ENCODE measurements at regions not wholly inside any gene's neighbourhood (a gene's known extent, or its start where the extent isn't known, plus 50 kb on each side); places are given as distances from the start of the nearest gene placed in this dataset.

- H3K4me1 ChIP-seq (ENCODE audit: control insufficient read depth, extremely low read depth, insufficient read depth, low read length): no peaks in the 10 kb centered on the region
- no peaks in the 10 kb centered on the region for H3K9me3 ChIP-seq (ENCODE audit: control insufficient read depth, insufficient read depth, low read depth, low read length)
- H3K79me2 ChIP-seq (ENCODE audit: control insufficient read depth, insufficient read depth, low read length): no peaks in the 10 kb centered on the region
- H3K9ac ChIP-seq (ENCODE audit: insufficient read depth, low read length): no peak overlapping the region
- no peak overlapping the region for H3K4me3 ChIP-seq (replicated peaks in 1 of 4; ENCODE audit: control extremely low read depth in 1 of 4, insufficient read depth in 1 of 4, low read depth in 3 of 4, low read length in 4 of 4)
- H3K27me3 ChIP-seq (ENCODE audit: control insufficient read depth, insufficient read depth, low read length): no peaks in the 10 kb centered on the region
- H3K4me2 ChIP-seq (ENCODE audit: extremely low read depth, insufficient read depth, low read length): no peak overlapping the region
- H4K20me1 ChIP-seq (ENCODE audit: control insufficient read depth, extremely low read depth, insufficient read depth, low read length): no peaks in the 10 kb centered on the region
- H2AFZ ChIP-seq (ENCODE audit: low read length): no peak overlapping the region
- TF ChIP-seq CTCF (conservative IDR thresholded peaks at IDR 0.05 in 1 of 2, IDR thresholded peaks at IDR 0.05 in 1 of 2; ENCODE audit: low read depth in 1 of 2, low read length in 2 of 2) (no peak), EZH2 (IDR thresholded peaks at IDR 0.05; ENCODE audit: low read length, missing control alignments) (no peak)
- DNase-seq (ENCODE audit: low read depth in 2 of 2): no peak
- no peaks in the 10 kb centered on the region for H3K36me3 ChIP-seq (ENCODE audit: control insufficient read depth, insufficient read depth, low read length)
- H3K27ac ChIP-seq (ENCODE audit: insufficient read depth, low read length): no peak overlapping the region
These were observed 104.5 kb downstream of the NGF start for GRCh38 chr1:115233598-115233997.

DNA sequence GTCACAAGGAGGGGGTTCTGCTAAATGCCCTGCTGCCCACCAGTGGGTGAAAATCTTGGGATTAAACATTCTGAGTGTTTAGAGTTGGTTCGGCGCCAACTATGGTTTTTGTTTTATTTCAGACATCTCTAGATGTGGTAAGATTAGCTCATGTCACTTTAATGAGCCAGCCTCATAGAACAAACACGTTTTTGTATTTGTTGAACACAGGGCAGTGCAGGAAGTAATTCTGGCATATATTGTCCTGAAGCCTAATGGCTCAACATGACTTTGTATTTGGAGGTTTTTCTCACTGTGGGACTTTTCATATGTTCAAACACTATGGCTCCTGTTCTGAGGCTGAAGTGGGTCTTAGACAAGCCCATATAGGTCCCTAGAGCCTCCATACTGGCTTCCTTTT lies 107.8 kb downstream of the NGF start:
- H4K20me1 ChIP-seq (ENCODE audit: control insufficient read depth, extremely low read depth, insufficient read depth, low read length): no peaks in the 10 kb centered on the region
- H3K27me3 ChIP-seq (ENCODE audit: control insufficient read depth, insufficient read depth, low read length): no peaks in the 10 kb centered on the region
- H3K4me2 ChIP-seq (ENCODE audit: extremely low read depth, insufficient read depth, low read length): no peak overlapping the region
- TF ChIP-seq EZH2 (IDR thresholded peaks at IDR 0.05; ENCODE audit: low read length, missing control alignments) (no peak), CTCF (conservative IDR thresholded peaks at IDR 0.05 in 1 of 2, IDR thresholded peaks at IDR 0.05 in 1 of 2; ENCODE audit: low read depth in 1 of 2, low read length in 2 of 2) (no peak)
- H3K27ac ChIP-seq (ENCODE audit: insufficient read depth, low read length): no peak overlapping the region
- no peaks in the 10 kb centered on the region for H3K79me2 ChIP-seq (ENCODE audit: control insufficient read depth, insufficient read depth, low read length)
- H3K9ac ChIP-seq (ENCODE audit: insufficient read depth, low read length): no peak overlapping the region
- no peaks in the 10 kb centered on the region for H3K36me3 ChIP-seq (ENCODE audit: control insufficient read depth, insufficient read depth, low read length)
- H3K4me3 ChIP-seq (replicated peaks in 1 of 4; ENCODE audit: control extremely low read depth in 1 of 4, insufficient read depth in 1 of 4, low read depth in 3 of 4, low read length in 4 of 4): no peak overlapping the region
- H3K4me1 ChIP-seq (ENCODE audit: control insufficient read depth, extremely low read depth, insufficient read depth, low read length): peaks cover 3% of the 10 kb centered on the region
- DNase-seq (ENCODE audit: low read depth in 2 of 2): peak in 1 of 2 donors; percentile 27
- H3K9me3 ChIP-seq (ENCODE audit: control insufficient read depth, insufficient read depth, low read depth, low read length): no peaks in the 10 kb centered on the region
- H2AFZ ChIP-seq (ENCODE audit: low read length): no peak overlapping the region

GRCh38 chr1:115229016-115229415 lies 109.0 kb downstream of the NGF start:
- Histone ChIP-seq H3K9me3 (ENCODE audit: control insufficient read depth, insufficient read depth, low read depth, low read length) (no peaks in the 10 kb centered on the region), H3K4me3 (replicated peaks in 1 of 4; ENCODE audit: control extremely low read depth in 1 of 4, insufficient read depth in 1 of 4, low read depth in 3 of 4, low read length in 4 of 4) (no peak overlapping the region), H3K36me3 (ENCODE audit: control insufficient read depth, insufficient read depth, low read length) (no peaks in the 10 kb centered on the region), H3K4me2 (ENCODE audit: extremely low read depth, insufficient read depth, low read length) (no peak overlapping the region), H4K20me1 (ENCODE audit: control insufficient read depth, extremely low read depth, insufficient read depth, low read length) (no peaks in the 10 kb centered on the region), H3K27ac (ENCODE audit: insufficient read depth, low read length) (no peak overlapping the region), H3K9ac (ENCODE audit: insufficient read depth, low read length) (no peak overlapping the region), H3K4me1 (ENCODE audit: control insufficient read depth, extremely low read depth, insufficient read depth, low read length) (peaks cover 3% of the 10 kb centered on the region), H3K79me2 (ENCODE audit: control insufficient read depth, insufficient read depth, low read length) (no peaks in the 10 kb centered on the region), H3K27me3 (ENCODE audit: control insufficient read depth, insufficient read depth, low read length) (no peaks in the 10 kb centered on the region), H2AFZ (ENCODE audit: low read length) (no peak overlapping the region)
- no peak for DNase-seq (ENCODE audit: low read depth in 2 of 2)
- TF ChIP-seq CTCF (conservative IDR thresholded peaks at IDR 0.05 in 1 of 2, IDR thresholded peaks at IDR 0.05 in 1 of 2; ENCODE audit: low read depth in 1 of 2, low read length in 2 of 2): no peak
- TF ChIP-seq EZH2 (IDR thresholded peaks at IDR 0.05; ENCODE audit: low read length, missing control alignments): no peak

Measured in fibroblast of lung (primary cell).